Fibroblast of mammary gland (primary cell): ENCODE measurements at regions not wholly inside any gene's neighbourhood (a gene's known extent, or its start where the extent isn't known, plus 50 kb on each side); places are given as distances from the start of the nearest gene placed in this dataset.

Experiments used
- DNase-seq: peaks from one replicate; pipeline ENCODE4 v3.0.0-alpha.2; 2010; ENCODE audit warnings: low read depth
- H3K4me3 ChIP-seq: 2 replicates; pipeline ENCODE4 v1.5.1; 2011; ENCODE audit warnings: low read depth, mild to moderate bottlenecking, low read length, moderate library complexity; ENCODE audit not compliant: control insufficient read depth
- TF ChIP-seq, protein P1 (sequence below): conservative IDR thresholded peaks from 2 replicates; pipeline ENCODE4 v1.5.1; 2011; ENCODE audit warnings: low read depth, low read length, inconsistent platforms; ENCODE audit not compliant: control insufficient read depth, insufficient read depth

DNA sequence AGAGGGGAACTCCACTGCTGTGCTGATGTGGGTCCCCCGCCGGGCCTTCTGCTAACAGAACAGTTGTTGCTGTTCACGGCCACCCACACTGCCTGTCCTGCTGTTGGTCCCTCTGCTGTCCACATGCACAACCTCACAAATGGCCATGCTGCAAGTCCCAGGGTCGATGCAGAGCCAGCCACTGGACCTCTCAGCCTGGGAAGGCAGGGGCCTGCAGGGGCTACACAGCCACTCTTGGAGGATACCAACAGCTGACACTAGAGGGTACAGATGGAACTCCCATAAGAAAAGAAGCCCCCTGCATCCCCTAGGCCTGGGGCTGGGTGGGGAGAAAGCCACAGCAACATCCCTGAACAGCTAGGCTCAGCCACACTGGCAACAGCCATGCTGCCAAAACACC is 104.4 kb upstream of the IQSEC1 start:
- H3K4me3 ChIP-seq, result no peak overlapping the region
- no peak for DNase-seq
- TF ChIP-seq, protein P1, sequence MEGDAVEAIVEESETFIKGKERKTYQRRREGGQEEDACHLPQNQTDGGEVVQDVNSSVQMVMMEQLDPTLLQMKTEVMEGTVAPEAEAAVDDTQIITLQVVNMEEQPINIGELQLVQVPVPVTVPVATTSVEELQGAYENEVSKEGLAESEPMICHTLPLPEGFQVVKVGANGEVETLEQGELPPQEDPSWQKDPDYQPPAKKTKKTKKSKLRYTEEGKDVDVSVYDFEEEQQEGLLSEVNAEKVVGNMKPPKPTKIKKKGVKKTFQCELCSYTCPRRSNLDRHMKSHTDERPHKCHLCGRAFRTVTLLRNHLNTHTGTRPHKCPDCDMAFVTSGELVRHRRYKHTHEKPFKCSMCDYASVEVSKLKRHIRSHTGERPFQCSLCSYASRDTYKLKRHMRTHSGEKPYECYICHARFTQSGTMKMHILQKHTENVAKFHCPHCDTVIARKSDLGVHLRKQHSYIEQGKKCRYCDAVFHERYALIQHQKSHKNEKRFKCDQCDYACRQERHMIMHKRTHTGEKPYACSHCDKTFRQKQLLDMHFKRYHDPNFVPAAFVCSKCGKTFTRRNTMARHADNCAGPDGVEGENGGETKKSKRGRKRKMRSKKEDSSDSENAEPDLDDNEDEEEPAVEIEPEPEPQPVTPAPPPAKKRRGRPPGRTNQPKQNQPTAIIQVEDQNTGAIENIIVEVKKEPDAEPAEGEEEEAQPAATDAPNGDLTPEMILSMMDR, result no peak

DNA sequence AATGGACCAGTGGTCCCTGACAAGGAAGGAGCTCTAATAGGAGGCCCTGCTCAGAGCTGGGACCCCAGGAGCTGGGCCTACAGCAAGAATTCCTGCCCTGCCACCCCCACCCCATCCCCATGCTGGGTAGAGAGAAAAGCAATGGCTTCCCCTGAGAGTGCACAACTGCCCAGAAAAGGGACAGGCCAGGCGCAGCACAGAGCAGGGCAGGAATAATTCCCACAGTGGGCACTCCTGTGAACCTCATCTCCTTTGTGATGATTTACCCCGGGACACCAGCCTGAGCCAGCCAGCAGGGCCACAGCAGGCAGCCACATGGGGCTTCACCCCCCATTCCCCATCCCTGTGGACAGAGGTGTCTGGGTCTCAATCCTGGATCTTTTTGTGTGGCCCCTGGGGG is 104.0 kb upstream of the IQSEC1 start:
- TF ChIP-seq, protein P1, result no peak
- DNase-seq, result no peak
- H3K4me3 ChIP-seq, result no peak overlapping the region

DNA sequence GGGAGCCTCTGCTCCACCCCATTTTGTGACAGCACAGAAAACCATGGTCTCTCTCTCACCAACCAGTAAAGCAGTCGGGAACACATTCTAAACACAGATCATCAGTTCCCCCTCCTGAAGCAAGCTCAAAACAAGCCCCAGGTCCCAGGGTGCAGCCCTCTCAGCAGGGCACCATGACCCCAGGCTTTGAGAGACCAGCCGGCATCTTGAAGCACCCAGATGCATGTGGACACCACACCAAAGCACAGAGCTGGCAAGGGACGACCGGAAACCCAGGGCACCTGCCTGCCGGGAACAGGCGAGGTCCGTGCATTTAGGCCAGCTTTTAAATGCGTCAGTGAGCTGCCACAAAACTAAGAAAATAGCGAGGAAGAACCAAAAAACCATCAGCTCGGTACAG is 103.2 kb upstream of the IQSEC1 start:
- TF ChIP-seq, protein P1, result no peak
- DNase-seq, result no peak

DNA sequence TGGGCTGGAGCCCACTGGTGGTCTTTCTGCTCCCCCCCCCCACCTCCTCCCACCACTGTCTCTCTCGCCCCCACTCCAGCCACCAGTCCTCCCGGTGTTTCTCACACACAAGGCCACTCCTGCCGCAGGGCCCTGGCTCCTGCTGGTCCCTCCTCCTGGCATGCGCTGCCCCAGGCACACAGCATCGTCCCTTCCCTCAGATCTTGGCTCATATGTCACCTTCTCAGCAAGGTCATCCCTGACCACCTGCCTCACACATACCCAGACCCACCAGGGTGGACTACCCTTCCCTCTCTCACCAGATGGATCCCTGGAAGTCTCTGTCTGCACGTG is 101.5 kb upstream of the IQSEC1 start:
- H3K4me3 ChIP-seq, result no peak overlapping the region
- TF ChIP-seq, protein P1, result no peak
- DNase-seq, result no peak

More for the DNA sequence above, 103.2 kb upstream of the IQSEC1 start:
- no peak overlapping the region for H3K4me3 ChIP-seq

DNA sequence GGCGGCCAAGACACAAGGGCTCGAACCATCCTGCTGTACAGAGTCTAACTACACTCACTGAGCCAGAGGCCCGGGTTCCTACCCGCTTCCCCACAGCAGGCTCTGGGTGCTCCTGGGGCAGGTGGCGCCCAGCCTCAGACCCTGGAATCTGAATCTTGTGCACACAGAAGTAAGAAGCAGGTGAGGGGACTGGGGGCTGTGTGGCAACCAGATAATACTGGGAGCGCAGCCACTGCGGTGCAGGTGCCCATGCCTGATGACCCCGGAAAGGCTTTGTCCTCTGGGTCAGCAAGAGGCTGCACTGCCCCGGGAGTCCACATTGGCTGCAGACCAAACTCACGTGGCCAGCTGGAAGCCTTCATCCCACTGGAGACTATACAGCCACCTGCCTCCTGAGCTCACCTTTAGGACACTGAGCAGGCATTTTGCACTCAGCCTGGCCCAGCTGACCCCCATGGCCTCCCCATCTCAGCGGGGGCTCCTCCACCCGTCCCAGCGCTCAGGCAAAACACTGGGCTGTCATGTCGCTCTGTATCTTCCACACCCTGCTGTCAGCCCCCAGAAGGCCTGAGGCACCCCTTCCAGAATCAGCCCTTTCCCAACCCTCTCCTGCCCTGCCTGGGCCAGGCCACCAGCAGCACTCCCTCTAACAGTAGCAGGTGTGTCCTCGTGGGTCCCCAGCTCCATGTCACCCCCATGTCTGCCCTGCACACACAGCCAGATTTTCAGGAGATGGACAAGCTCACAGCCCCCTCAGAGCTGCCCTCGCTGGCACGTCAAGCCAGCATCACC is 101.0 kb upstream of the IQSEC1 start:
- no peak overlapping the region for H3K4me3 ChIP-seq
- TF ChIP-seq, protein P1, result no peak
- DNase-seq, result no peak

DNA sequence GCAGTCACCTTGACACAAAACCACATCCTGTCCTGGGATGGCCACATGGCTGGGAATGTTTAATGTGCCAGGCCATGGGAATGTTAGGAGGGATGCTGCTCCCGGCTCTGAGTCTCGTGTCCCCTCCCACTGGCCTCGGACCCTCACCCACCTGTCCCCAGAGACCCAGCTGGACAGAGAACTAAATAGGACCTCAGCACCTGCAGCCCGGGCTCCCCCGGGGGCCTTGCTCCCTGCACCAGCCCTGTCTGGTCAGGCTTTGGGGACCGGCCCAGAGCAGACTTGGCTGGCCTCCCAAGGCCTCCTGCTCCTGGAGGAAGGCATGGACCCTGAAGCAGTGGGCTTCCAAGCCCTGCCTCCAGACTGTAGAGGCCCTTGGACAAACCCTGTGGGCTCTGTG is 100.0 kb upstream of the IQSEC1 start:
- TF ChIP-seq, protein P1, result no peak
- DNase-seq, result no peak

DNA sequence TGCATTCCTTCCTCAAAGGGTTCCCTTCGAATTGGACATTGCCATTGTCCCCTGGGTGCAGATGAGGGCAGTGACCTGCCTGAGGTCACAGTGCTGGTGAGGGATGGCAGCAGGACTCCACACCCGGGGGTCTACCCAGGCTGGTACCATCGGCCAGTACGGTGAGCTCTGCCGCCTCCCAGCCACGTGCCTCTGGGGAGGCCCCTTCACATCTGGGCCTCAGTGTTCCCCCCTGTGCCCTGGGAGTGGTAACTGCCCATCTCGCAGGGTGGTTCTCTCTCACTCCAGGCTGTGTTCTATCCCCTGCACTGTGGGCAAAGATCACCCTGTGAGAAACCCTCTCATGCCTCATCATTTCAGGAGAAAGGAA is 99.4 kb upstream of the IQSEC1 start:
- no peak for DNase-seq
- no peak overlapping the region for H3K4me3 ChIP-seq
- TF ChIP-seq, protein P1, result no peak

More for the DNA sequence above, 100.0 kb upstream of the IQSEC1 start:
- H3K4me3 ChIP-seq, result no peak overlapping the region
